Activated CD4-positive, alpha-beta T cell treated with anti-CD3 and anti-CD28 coated beads for 24 hours (primary cell): ENCODE measurements at regions not wholly inside any gene's neighbourhood (a gene's known extent, or its start where the extent isn't known, plus 50 kb on each side); places are given as distances from the start of the nearest gene placed in this dataset.

Experiments
- DNase-seq, 2 donors: peaks; one replicate each; pipeline ENCODE4 v3.0.0-alpha.2; 2020; ENCODE audit warnings: low read depth in 2 of 2

GRCh38 chr16:87127766-87128147, 189.4 kb downstream of the C16orf95 start:
- no peak for DNase-seq

GRCh38 chr16:87129771-87130170, 187.4 kb downstream of the C16orf95 start:
- no peak for DNase-seq

- no peak for DNase-seq
Observed at GRCh38 chr16:87131061-87131995, 185.9 kb downstream of the C16orf95 start.

- DNase-seq, result no peak
Observed at GRCh38 chr16:87131996-87132345, 185.2 kb downstream of the C16orf95 start.

- DNase-seq, result no peak
Observed at GRCh38 chr16:87132361-87133014, 184.7 kb downstream of the C16orf95 start.

DNA sequence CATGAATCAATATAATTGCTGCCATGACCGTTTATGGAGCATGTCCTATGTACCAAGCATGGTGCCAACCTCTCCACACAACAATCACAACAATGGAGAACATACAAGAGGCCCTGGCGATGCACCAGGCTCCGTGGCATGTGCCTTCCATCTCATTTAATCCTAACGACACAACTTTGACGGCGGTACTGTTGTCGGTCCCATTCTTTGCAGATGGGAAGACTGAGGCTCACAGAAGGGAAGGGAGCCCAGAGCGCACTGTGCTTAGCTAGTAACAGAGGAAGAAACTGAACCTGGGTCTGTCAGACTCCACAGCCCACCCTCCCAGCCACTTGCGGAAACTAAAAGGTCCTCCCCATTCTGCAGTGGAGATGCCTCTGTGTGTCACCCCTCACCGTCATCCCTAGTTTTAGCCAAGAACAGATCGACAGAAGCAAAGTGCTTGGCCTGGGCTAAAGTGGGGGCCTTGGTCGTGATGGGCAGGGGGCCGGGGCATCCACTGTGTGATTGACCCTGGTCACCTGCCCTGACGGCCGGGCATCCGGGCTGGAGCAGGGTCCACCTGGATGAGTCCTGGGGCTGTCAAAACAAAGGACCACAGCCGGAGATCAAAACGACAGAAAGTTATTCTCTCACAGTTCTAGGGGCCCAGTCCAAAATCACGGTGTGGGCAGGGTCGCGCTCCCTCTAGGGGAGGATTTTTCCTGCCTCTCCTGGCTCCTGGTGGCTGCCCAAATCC, 183.9 kb downstream of the C16orf95 start:
- no peak for DNase-seq

DNA sequence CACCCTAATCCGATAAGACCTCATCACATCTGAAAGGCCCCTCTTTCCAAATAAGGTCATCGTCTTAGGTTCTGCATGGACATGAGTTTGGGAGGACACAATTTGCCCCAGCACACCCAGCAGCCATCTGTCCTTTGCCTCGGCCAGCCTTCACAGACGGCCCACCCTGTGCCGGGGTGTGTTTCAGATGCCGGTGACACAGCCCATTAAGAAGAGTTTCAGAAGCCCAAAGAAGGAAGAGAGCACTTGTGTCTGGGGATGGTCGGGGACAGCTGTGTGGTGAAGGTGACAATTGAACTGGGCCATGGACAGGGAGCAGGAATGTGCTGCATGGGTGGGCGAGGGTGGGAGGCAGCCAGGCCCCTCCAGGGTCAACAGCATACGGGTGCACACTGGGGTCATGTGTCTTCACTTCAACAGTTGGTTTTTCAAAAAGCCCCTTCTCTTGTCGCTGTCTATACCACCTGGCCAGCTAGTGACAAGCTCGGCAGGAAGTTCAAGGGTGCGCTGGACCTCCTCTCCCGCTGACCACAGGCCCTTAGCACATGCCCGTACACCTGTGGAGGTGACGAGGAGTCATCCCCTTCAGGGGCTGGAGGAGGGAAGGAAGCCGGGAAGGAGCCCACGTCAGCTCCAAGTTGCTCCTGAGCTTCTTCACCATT, 183.1 kb downstream of the C16orf95 start:
- no peak for DNase-seq

GRCh38 chr16:87134628-87134995, 182.6 kb downstream of the C16orf95 start:
- no peak for DNase-seq

- DNase-seq, result no peak
Observed at GRCh38 chr16:87135246-87136030, 181.8 kb downstream of the C16orf95 start.

- DNase-seq, result no peak
Observed at GRCh38 chr16:87138316-87138715, 178.9 kb downstream of the C16orf95 start.

- no peak for DNase-seq
Observed at GRCh38 chr16:87138738-87139267, 178.4 kb downstream of the C16orf95 start.

DNA sequence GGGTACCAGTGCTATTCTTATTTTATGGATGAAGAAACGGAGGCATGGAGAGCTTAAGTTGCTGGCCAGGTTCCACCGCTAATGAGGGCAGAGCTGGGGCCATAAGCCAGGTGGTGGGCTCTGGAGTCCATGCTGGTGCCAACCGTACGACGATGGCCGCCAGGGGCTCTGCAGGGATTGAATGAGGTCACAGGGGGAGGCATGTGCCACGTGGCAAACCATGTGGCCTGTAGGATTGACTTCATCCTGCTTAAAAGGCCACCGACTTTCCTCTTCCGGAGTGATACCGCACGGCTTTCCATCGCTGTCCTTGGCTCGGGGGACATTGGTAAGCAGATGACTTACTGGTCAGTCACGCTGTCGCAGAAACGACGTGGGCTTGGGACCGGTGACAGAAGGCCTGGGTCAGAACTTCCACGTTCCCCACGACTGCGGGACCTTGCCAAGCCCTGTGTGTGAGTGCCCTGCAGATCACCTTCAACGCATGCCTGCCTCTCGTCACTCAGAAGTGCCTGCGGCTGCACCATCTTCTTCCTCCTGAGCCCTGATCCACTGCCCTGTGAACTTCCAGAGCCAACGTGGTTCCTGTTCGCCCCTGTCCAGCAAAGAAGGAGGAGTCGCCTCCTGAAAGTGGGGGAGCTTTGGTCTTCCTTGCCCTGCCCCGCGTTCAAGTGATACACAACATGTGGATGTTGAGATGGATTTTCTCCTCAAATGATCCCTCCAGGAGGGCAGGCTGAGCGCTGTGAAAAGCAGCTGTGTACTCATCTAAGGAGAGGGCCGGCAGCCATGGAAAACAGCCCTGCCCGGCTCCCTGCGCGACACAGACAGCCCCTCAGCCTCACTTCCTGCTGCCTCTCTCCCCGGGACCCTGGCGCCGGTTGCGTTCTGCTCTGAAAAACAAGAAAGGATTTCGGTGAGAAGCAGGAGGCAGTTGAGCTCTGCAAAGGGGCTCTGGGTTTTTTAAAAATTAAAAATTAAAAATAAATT, 176.7 kb downstream of the C16orf95 start:
- no peak for DNase-seq

DNA sequence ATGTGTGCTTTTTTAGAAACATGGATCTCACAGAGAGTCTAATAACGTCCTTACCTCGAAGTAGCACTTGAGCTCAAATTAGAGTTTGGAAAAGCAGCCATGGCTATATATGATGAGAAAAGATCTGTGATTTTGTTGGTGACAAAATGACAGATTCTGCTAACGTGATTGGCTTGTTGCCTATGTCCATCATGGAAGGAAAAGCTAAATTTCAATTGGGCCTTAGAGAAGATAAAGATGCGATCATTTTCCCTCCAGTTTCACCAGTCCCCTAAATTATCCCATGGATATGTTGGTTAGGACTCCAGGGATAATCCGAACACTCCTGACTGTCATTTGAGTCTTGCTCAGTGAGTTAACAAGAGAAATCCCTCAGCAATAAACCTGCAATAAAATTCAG, 175.8 kb downstream of the C16orf95 start:
- no peak for DNase-seq

- no peak for DNase-seq
Observed at GRCh38 chr16:87143661-87144121, 173.5 kb downstream of the C16orf95 start.

GRCh38 chr16:87144232-87144631, 173.0 kb downstream of the C16orf95 start:
- no peak for DNase-seq

GRCh38 chr16:87145181-87146176, 171.7 kb downstream of the C16orf95 start:
- DNase-seq, result no peak

DNA sequence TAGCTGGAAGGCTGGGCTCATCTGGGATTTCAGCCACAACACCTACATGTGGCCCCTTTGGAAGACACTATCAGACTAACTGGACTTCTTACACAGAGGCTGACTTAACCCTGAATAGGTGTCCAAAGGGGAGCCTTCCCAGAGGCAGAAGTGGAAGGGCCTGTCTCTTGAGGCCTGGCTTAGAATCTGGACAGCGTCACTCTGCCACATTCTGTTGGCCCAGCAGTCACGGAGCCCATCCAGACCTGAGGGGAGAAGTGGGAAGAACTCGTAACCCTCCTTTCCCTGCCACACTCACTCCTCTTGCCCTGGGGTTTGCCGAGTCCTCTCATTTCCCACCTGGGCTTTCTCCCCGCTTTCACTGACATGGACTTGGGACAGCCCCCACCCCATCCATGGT, 170.5 kb downstream of the C16orf95 start:
- no peak for DNase-seq

- no peak for DNase-seq
Observed at GRCh38 chr16:87149051-87149450, 168.1 kb downstream of the C16orf95 start.
